ENCODE measurements at regions not wholly inside any gene's neighbourhood (a gene's known extent, or its start where the extent isn't known, plus 50 kb on each side); places are given as distances from the start of the nearest gene placed in this dataset.
"Not testable (repeated sequence)": the region's sequence is repeated elsewhere in the genome, so short reads cannot be mapped to it uniquely, and the experiment has no call there.

DNA sequence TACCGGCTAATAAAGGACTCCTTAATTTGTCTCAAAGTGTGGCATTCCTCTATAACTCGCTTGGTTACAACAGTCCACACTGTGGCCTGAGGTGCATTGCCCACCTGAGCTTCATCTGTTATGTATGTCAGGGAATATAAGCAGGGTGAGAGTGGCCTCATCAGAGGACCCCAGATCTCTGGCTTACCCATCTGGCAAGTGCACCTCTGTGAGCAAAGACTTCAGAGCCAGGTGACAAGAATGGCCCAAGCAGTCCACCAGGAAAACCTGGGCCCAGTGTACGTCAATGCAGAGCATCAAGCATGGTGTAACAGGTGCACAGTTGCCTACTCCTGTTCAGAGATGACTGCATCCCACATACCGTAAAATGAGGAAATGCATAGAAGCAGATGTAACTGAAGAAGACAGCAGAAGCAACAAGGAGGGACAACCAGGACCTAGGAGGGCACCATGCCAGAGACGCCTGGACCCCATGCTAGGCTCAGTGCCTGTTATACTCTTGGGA, 1621.0 kb downstream of the SPATA31A7 start:
- H3K4me2 ChIP-seq (ENCODE audit: low read length); H3K4ac ChIP-seq (ENCODE audit: low read depth, low read length); H3K27me3 ChIP-seq (ENCODE audit: insufficient read depth, low read length, poor library complexity); H2BK5ac ChIP-seq (ENCODE audit: low read length); H3K27ac ChIP-seq (ENCODE audit: low read depth, low read length); H4K8ac ChIP-seq (ENCODE audit: low read depth, low read length); H3K4me3 ChIP-seq (ENCODE audit: low read length); H3K56ac ChIP-seq (ENCODE audit: low read length); H2AK5ac ChIP-seq (ENCODE audit: low read length); H3K4me1 ChIP-seq (ENCODE audit: control insufficient read depth, low read depth, low read length); H4K5ac ChIP-seq (ENCODE audit: low read length); H3K18ac ChIP-seq (ENCODE audit: low read length); H2BK120ac ChIP-seq (ENCODE audit: low read depth, low read length); H3K79me1 ChIP-seq (ENCODE audit: low read length); H2BK15ac ChIP-seq (replicated peaks; ENCODE audit: low read depth); H3K79me2 ChIP-seq (ENCODE audit: control insufficient read depth, insufficient read depth, low read length); DNase-seq; H3K36me3 ChIP-seq (ENCODE audit: control insufficient read depth, insufficient read depth, low read length); H3K9ac ChIP-seq (ENCODE audit: low read length); H3K23ac ChIP-seq (ENCODE audit: low read length): not testable (repeated sequence)
- no CpG with 5 or more reads among the region's 5 CpGs for WGBS (ENCODE audit: extremely low coverage, insufficient coverage, low lambda C conversion rate)

DNA sequence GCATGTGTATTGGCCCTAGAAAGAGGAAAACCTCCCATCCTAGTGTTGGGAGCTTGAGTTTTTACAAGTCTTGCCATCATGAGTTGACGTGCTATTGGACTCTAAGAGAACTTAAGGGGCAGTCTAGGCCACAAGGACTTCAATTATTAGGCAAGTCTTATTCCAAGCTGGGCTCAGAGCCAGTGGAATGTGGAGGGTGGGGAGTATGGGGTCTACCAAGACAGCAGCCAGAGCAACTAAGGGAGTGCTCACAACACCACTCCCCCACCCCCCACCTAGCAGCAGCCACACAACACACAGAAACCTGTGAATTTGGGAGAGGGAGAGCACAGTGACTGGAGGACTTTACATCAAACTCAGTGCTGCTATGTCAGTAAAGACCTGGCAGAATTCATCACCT, 1625.6 kb downstream of the SPATA31A7 start:
- H3K4me2 ChIP-seq (ENCODE audit: low read length); H3K9ac ChIP-seq (ENCODE audit: low read length); H2AK5ac ChIP-seq (ENCODE audit: low read length); H3K27me3 ChIP-seq (ENCODE audit: insufficient read depth, low read length, poor library complexity); H3K36me3 ChIP-seq (ENCODE audit: control insufficient read depth, insufficient read depth, low read length); H3K79me2 ChIP-seq (ENCODE audit: control insufficient read depth, insufficient read depth, low read length); H3K56ac ChIP-seq (ENCODE audit: low read length); H4K8ac ChIP-seq (ENCODE audit: low read depth, low read length); H3K27ac ChIP-seq (ENCODE audit: low read depth, low read length); H3K79me1 ChIP-seq (ENCODE audit: low read length); H3K4me3 ChIP-seq (ENCODE audit: low read length); H3K18ac ChIP-seq (ENCODE audit: low read length); H2BK15ac ChIP-seq (replicated peaks; ENCODE audit: low read depth); H3K23ac ChIP-seq (ENCODE audit: low read length); H4K5ac ChIP-seq (ENCODE audit: low read length); DNase-seq; H3K4me1 ChIP-seq (ENCODE audit: control insufficient read depth, low read depth, low read length); H2BK5ac ChIP-seq (ENCODE audit: low read length); H3K4ac ChIP-seq (ENCODE audit: low read depth, low read length); H2BK120ac ChIP-seq (ENCODE audit: low read depth, low read length): not testable (repeated sequence)
- no CpG with 5 or more reads among the region's 1 CpG for WGBS (ENCODE audit: extremely low coverage, insufficient coverage, low lambda C conversion rate)

DNA sequence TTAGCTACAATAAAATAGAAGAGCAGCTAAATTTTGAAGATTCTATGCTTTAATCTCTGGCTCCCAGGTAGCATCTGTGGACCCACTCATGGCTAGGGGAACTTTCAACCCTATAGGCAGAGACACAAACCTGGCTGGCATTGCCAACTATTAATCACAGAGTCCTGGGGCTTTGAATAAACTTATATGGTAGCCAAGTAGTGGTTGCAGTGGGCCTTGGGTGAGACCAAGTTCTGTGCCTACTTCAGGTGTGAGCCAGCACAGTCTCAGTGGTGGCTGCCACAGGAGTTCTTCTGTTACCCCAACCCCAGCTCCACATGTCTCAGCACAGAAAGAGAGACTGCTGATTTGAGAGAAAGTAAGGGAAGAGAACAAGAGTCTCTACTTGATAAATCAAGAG, 1626.5 kb downstream of the SPATA31A7 start:
- not testable (repeated sequence) for H3K27me3 ChIP-seq (ENCODE audit: insufficient read depth, low read length, poor library complexity); H3K36me3 ChIP-seq (ENCODE audit: control insufficient read depth, insufficient read depth, low read length); H2BK120ac ChIP-seq (ENCODE audit: low read depth, low read length); H2AK5ac ChIP-seq (ENCODE audit: low read length); H4K8ac ChIP-seq (ENCODE audit: low read depth, low read length); H3K4me1 ChIP-seq (ENCODE audit: control insufficient read depth, low read depth, low read length); H3K4me3 ChIP-seq (ENCODE audit: low read length); H3K56ac ChIP-seq (ENCODE audit: low read length); H3K79me2 ChIP-seq (ENCODE audit: control insufficient read depth, insufficient read depth, low read length); H3K27ac ChIP-seq (ENCODE audit: low read depth, low read length); H3K9ac ChIP-seq (ENCODE audit: low read length); DNase-seq; H4K5ac ChIP-seq (ENCODE audit: low read length); H3K4me2 ChIP-seq (ENCODE audit: low read length); H3K4ac ChIP-seq (ENCODE audit: low read depth, low read length); H3K79me1 ChIP-seq (ENCODE audit: low read length); H2BK5ac ChIP-seq (ENCODE audit: low read length); H2BK15ac ChIP-seq (replicated peaks; ENCODE audit: low read depth); H3K23ac ChIP-seq (ENCODE audit: low read length); H3K18ac ChIP-seq (ENCODE audit: low read length)

DNA sequence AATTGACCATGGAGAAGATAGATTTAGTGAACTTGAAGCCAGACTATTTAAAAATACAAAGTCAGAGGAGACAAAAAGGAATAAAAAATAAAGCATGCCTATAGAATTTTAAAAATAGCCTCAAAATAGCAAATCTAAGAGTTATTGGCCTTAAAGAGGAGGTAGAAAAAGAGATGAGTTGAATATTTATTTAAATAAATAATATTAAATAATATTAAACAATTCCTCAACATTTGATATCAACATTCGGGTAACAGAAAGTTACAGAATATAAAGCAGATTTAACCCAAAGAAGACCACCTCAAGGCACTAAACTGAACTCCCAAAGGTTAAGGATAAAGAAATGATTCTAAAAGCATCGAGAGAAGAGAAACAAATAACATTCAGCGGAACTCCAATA, 1627.4 kb downstream of the SPATA31A7 start:
- WGBS (ENCODE audit: extremely low coverage, insufficient coverage, low lambda C conversion rate) = no CpG with 5 or more reads among the region's 3 CpGs
- not testable (repeated sequence) for H3K56ac ChIP-seq (ENCODE audit: low read length); H3K9ac ChIP-seq (ENCODE audit: low read length); H2AK5ac ChIP-seq (ENCODE audit: low read length); H2BK15ac ChIP-seq (replicated peaks; ENCODE audit: low read depth); H2BK5ac ChIP-seq (ENCODE audit: low read length); DNase-seq; H4K8ac ChIP-seq (ENCODE audit: low read depth, low read length); H3K79me1 ChIP-seq (ENCODE audit: low read length); H2BK120ac ChIP-seq (ENCODE audit: low read depth, low read length); H3K18ac ChIP-seq (ENCODE audit: low read length); H4K5ac ChIP-seq (ENCODE audit: low read length); H3K36me3 ChIP-seq (ENCODE audit: control insufficient read depth, insufficient read depth, low read length); H3K4me3 ChIP-seq (ENCODE audit: low read length); H3K4me2 ChIP-seq (ENCODE audit: low read length); H3K4me1 ChIP-seq (ENCODE audit: control insufficient read depth, low read depth, low read length); H3K27me3 ChIP-seq (ENCODE audit: insufficient read depth, low read length, poor library complexity); H3K27ac ChIP-seq (ENCODE audit: low read depth, low read length); H3K79me2 ChIP-seq (ENCODE audit: control insufficient read depth, insufficient read depth, low read length); H3K23ac ChIP-seq (ENCODE audit: low read length); H3K4ac ChIP-seq (ENCODE audit: low read depth, low read length)

DNA sequence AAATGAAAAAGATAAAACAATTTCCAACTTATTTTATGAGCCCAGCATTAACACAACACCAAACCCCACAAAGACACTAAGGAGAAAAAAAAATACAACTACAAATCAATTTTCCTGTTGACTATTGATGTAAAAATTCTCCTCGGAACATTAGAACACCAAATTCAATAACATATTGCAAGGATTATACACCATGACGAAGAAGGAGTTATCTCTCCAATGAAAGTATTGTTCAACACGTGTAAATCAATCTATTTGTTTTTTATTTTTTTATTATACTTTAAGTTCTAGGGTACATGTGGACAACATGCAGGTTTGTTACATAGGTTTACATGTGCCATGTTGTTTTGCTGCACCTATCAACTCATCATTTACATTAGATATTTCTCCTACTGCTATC, 1632.3 kb downstream of the SPATA31A7 start:
- not testable (repeated sequence) for H4K8ac ChIP-seq (ENCODE audit: low read depth, low read length); H3K23ac ChIP-seq (ENCODE audit: low read length); H3K36me3 ChIP-seq (ENCODE audit: control insufficient read depth, insufficient read depth, low read length); H3K9ac ChIP-seq (ENCODE audit: low read length); H3K56ac ChIP-seq (ENCODE audit: low read length); H2BK5ac ChIP-seq (ENCODE audit: low read length); H3K79me1 ChIP-seq (ENCODE audit: low read length); H2BK15ac ChIP-seq (replicated peaks; ENCODE audit: low read depth); H3K4ac ChIP-seq (ENCODE audit: low read depth, low read length); H2BK120ac ChIP-seq (ENCODE audit: low read depth, low read length); H4K5ac ChIP-seq (ENCODE audit: low read length); H3K27me3 ChIP-seq (ENCODE audit: insufficient read depth, low read length, poor library complexity); H3K4me1 ChIP-seq (ENCODE audit: control insufficient read depth, low read depth, low read length); H3K18ac ChIP-seq (ENCODE audit: low read length); H2AK5ac ChIP-seq (ENCODE audit: low read length); H3K27ac ChIP-seq (ENCODE audit: low read depth, low read length); H3K4me2 ChIP-seq (ENCODE audit: low read length); H3K4me3 ChIP-seq (ENCODE audit: low read length); DNase-seq; H3K79me2 ChIP-seq (ENCODE audit: control insufficient read depth, insufficient read depth, low read length)
- no CpG with 5 or more reads among the region's 3 CpGs for WGBS (ENCODE audit: extremely low coverage, insufficient coverage, low lambda C conversion rate)

DNA sequence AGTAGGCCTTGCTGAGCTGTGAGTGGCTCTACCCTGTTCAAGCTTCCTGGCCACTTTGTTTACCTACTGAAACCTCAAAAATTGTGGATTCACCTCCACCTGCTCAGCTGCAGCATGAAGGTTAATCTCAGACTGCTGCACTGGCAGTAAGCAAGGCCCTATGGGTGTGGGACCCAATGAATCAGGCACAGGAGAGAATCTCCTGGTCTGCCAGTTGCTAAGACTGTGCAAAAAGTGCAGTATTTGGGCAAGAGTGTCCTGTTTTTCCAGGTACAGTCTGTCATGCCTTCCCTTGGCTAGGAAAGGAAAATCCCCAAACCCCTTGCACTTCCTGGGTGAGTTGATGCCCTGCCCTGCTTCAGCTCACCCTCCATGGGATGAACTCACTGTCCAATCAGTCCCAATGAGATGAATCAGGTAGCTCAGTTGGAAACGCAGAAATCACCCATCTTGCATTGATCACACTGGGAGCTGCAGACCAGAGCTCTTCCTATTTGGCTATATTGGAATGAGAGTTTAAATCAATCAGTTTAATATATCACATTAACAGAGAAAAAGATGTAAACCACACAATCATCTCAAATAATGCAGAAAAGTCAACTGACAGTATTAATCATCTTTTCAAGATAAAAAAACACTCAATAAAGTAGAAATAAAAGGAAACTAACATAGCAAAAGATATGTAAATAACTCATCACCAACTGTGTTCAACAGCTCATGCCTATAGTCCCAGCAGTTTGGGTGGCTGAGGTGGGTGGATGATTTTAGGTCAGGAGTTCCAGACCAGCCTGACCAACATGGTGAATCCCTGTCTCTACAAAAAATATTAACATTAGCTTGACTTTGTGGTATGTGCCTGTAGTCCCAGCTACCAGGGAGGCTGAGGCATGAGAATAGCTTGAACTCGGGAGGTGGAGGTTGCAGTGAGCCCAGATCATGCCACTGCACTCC, 1638.4 kb downstream of the SPATA31A7 start:
- WGBS (ENCODE audit: extremely low coverage, insufficient coverage, low lambda C conversion rate) = no CpG with 5 or more reads among the region's 2 CpGs
- not testable (repeated sequence) for H3K23ac ChIP-seq (ENCODE audit: low read length); H3K18ac ChIP-seq (ENCODE audit: low read length); H4K8ac ChIP-seq (ENCODE audit: low read depth, low read length); H3K79me2 ChIP-seq (ENCODE audit: control insufficient read depth, insufficient read depth, low read length); H3K9ac ChIP-seq (ENCODE audit: low read length); H3K4me1 ChIP-seq (ENCODE audit: control insufficient read depth, low read depth, low read length); H2BK5ac ChIP-seq (ENCODE audit: low read length); H3K4me3 ChIP-seq (ENCODE audit: low read length); H3K79me1 ChIP-seq (ENCODE audit: low read length); H2AK5ac ChIP-seq (ENCODE audit: low read length); H3K36me3 ChIP-seq (ENCODE audit: control insufficient read depth, insufficient read depth, low read length); H3K4ac ChIP-seq (ENCODE audit: low read depth, low read length); H2BK120ac ChIP-seq (ENCODE audit: low read depth, low read length); H4K5ac ChIP-seq (ENCODE audit: low read length); DNase-seq; H3K27me3 ChIP-seq (ENCODE audit: insufficient read depth, low read length, poor library complexity); H3K4me2 ChIP-seq (ENCODE audit: low read length); H3K56ac ChIP-seq (ENCODE audit: low read length); H2BK15ac ChIP-seq (replicated peaks; ENCODE audit: low read depth); H3K27ac ChIP-seq (ENCODE audit: low read depth, low read length)
